MCF 10A (cell line): ENCODE measurements at regions not wholly inside any gene's neighbourhood (a gene's known extent, or its start where the extent isn't known, plus 50 kb on each side); places are given as distances from the start of the nearest gene placed in this dataset.

Source experiments
- BruUV-seq: library from RNA; stranded (reverse); fragments of 400-500 nt; replicated peaks from 2 replicates; lab custom pipeline; 2021; lab: Mats Ljungman, UMichigan
- CTCF ChIA-PET: fragments of 300-600 bp; sonication (Branson Sonifier 250); formaldehyde crosslinking; extraction: SDS; loops from one replicate; lab custom pipeline; 2021; ENCODE audit warnings: antibody characterized with exemption, inconsistent platforms; lab: Yijun Ruan, JAX
- POLR2A ChIA-PET: fragments of 300-600, 350-650 bp; sonication (Branson Sonifier 250); formaldehyde crosslinking; extraction: SDS; loops from one replicate; lab custom pipeline; 2020; ENCODE audit warnings: antibody characterized with exemption, inconsistent platforms; lab: Yijun Ruan, JAX
- DNase-seq: peaks from one replicate; pipeline ENCODE4 v3.0.0-alpha.2; 2018; ENCODE audit not compliant: unreplicated experiment
- H3K27ac Mint-ChIP-seq: one replicate; pipeline ENCODE4 v1.8.0; 2022; ENCODE audit warnings: mild to moderate bottlenecking, low read depth, mixed read lengths; ENCODE audit not compliant: unreplicated experiment
- H3K27me3 Mint-ChIP-seq: one replicate; pipeline ENCODE4 v1.8.0; 2022; ENCODE audit warnings: mixed read lengths; ENCODE audit not compliant: insufficient read depth, unreplicated experiment
- H3K36me3 Mint-ChIP-seq: one replicate; pipeline ENCODE4 v1.8.0; 2022; ENCODE audit warnings: mild to moderate bottlenecking, moderate library complexity, mixed read lengths; ENCODE audit not compliant: insufficient read depth, unreplicated experiment
- H3K4me1 Mint-ChIP-seq: one replicate; pipeline ENCODE4 v1.8.0; 2022; ENCODE audit warnings: mixed read lengths; ENCODE audit not compliant: insufficient read depth, unreplicated experiment
- H3K4me3 Mint-ChIP-seq: one replicate; pipeline ENCODE4 v1.8.0; 2022; ENCODE audit warnings: mild to moderate bottlenecking, moderate library complexity, mixed read lengths; ENCODE audit not compliant: unreplicated experiment
- H3K9me3 Mint-ChIP-seq: one replicate; pipeline ENCODE4 v1.8.0; 2022; ENCODE audit warnings: mixed read lengths; ENCODE audit not compliant: unreplicated experiment
- intact Hi-C: fragments of 100-400 bp; cut with micrococcal nuclease; formaldehyde crosslinking; loops from 2 replicates; pipeline ENCODE4 v1.14.1; 2022
- TF ChIP-seq, protein P1 (sequence below): fragments of 200-600 bp; IDR thresholded peaks from one replicate; pipeline ENCODE4 v1.8.0; 2022; ENCODE audit warnings: antibody characterized with exemption, mild to moderate bottlenecking; ENCODE audit not compliant: unreplicated experiment

DNA sequence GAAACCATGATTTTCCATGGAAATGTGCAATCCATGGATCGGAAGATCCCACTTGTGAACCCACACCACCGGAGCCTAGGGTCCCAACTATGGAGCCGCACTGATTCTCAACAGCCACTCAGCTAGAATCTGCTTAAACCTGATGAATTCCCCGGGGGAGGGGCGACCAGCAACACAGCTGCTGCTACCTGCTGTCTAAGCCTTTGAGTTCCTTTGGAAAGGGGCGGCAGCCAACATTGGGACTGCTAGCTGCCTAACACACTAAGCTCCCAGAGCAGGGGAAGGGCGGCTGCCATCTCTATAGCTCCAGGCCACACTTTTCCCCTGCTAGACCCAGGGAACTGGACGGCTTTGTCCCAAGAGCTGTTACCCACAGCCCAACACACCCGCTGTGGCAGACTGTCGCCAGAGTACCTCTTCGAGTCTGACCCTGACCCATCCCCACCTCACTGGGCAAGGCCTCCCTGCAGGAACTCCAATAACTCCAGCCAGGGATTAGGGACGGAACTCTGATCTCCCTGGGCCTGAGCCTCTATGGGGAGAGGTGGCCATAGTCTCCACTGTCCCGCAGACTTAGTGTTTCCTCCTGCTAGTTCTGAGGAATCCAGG lies 205.8 kb upstream of the SLC16A7 start:
- intact Hi-C loops: no loop called here
- H3K4me1 Mint-ChIP-seq: no peaks in the 10 kb centered on the region
- CTCF ChIA-PET: interaction anchor here (0.7 kb wide), 1 partner anchor 10 kb away, joined by 4 read pairs; no protein-coding TSS in a partner anchor
- H3K27ac Mint-ChIP-seq: no peak overlapping the region
- H3K36me3 Mint-ChIP-seq: no peaks in the 10 kb centered on the region
- H3K9me3 Mint-ChIP-seq: no peaks in the 10 kb centered on the region
- BruUV-seq: no TSS peak
- TF ChIP-seq, protein P1, sequence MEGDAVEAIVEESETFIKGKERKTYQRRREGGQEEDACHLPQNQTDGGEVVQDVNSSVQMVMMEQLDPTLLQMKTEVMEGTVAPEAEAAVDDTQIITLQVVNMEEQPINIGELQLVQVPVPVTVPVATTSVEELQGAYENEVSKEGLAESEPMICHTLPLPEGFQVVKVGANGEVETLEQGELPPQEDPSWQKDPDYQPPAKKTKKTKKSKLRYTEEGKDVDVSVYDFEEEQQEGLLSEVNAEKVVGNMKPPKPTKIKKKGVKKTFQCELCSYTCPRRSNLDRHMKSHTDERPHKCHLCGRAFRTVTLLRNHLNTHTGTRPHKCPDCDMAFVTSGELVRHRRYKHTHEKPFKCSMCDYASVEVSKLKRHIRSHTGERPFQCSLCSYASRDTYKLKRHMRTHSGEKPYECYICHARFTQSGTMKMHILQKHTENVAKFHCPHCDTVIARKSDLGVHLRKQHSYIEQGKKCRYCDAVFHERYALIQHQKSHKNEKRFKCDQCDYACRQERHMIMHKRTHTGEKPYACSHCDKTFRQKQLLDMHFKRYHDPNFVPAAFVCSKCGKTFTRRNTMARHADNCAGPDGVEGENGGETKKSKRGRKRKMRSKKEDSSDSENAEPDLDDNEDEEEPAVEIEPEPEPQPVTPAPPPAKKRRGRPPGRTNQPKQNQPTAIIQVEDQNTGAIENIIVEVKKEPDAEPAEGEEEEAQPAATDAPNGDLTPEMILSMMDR: no peak
- POLR2A ChIA-PET: no interaction called here
- H3K4me3 Mint-ChIP-seq: no peak overlapping the region
- no peak for DNase-seq
- no peaks in the 10 kb centered on the region for H3K27me3 Mint-ChIP-seq

- POLR2A ChIA-PET: interaction anchor here (0.6 kb wide), 1 partner anchor 58 kb away, joined by 4 read pairs; no protein-coding TSS in a partner anchor
- no TSS peak for BruUV-seq
- CTCF ChIA-PET: interaction anchor here (0.6 to 0.7 kb wide), 4 partner anchors 830 to 1814 kb away, joined by 3 read pairs; no protein-coding TSS in a partner anchor
- H3K4me3 Mint-ChIP-seq: no peak overlapping the region
- no peak overlapping the region for H3K27ac Mint-ChIP-seq
- peaks cover 2% of the 10 kb centered on the region for H3K4me1 Mint-ChIP-seq
- H3K36me3 Mint-ChIP-seq: no peaks in the 10 kb centered on the region
- no peaks in the 10 kb centered on the region for H3K9me3 Mint-ChIP-seq
- no peak for DNase-seq
- TF ChIP-seq, protein P1: no peak
- intact Hi-C loops: no loop called here
- H3K27me3 Mint-ChIP-seq: no peaks in the 10 kb centered on the region
These were observed 207.1 kb upstream of the SLC16A7 start for GRCh38 chr12:59388694-59389093.

DNA sequence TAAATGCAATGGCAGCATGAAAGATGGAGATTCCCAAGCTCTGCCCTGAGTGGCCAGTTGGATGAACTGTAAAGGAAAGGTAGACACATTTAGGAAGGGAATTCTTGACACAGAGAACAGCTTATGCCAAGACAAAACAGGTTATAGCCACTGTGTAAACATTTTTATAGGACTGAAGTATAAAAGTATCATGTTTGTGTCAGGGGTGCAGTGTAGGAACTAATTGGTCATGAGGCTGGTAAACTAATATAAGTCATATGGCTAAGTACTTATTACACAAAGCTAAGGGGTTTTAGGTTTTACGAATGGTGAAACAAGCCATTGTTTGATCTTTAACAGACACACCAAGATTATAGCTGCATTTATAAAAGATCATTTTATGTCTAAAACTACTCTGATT lies 207.7 kb upstream of the SLC16A7 start:
- no peak for DNase-seq
- Mint-ChIP-seq H3K4me3 (no peak overlapping the region), H3K9me3 (no peaks in the 10 kb centered on the region), H3K27me3 (no peaks in the 10 kb centered on the region), H3K4me1 (peaks cover 8% of the 10 kb centered on the region), H3K36me3 (no peaks in the 10 kb centered on the region), H3K27ac (no peak overlapping the region)
- POLR2A ChIA-PET: interaction anchor here (0.6 kb wide), 1 partner anchor 57 kb away, joined by 4 read pairs; no protein-coding TSS in a partner anchor
- TF ChIP-seq, protein P1: no peak
- BruUV-seq: no TSS peak
- CTCF ChIA-PET: interaction anchor here (0.6 to 0.7 kb wide), 3 partner anchors 1081 to 1815 kb away, joined by 3 read pairs; no protein-coding TSS in a partner anchor
- intact Hi-C loops: no loop called here

- H3K9me3 Mint-ChIP-seq: no peaks in the 10 kb centered on the region
- DNase-seq: no peak
- H3K27ac Mint-ChIP-seq: no peak overlapping the region
- ChIA-PET CTCF (interaction anchor here (0.7 kb wide), 1 partner anchor 1541 kb away, joined by 3 read pairs; no protein-coding TSS in a partner anchor), POLR2A (no interaction called here)
- H3K4me1 Mint-ChIP-seq: peaks cover 17% of the 10 kb centered on the region
- no peak overlapping the region for H3K4me3 Mint-ChIP-seq
- TF ChIP-seq, protein P1: no peak
- H3K27me3 Mint-ChIP-seq: no peaks in the 10 kb centered on the region
- BruUV-seq: no TSS peak
- intact Hi-C loops: no loop called here
- H3K36me3 Mint-ChIP-seq: no peaks in the 10 kb centered on the region
These were observed 209.6 kb upstream of the SLC16A7 start for GRCh38 chr12:59386236-59386635.
